ENCODE measurements at regions not wholly inside any gene's neighbourhood (a gene's known extent, or its start where the extent isn't known, plus 50 kb on each side); places are given as distances from the start of the nearest gene placed in this dataset.

DNA sequence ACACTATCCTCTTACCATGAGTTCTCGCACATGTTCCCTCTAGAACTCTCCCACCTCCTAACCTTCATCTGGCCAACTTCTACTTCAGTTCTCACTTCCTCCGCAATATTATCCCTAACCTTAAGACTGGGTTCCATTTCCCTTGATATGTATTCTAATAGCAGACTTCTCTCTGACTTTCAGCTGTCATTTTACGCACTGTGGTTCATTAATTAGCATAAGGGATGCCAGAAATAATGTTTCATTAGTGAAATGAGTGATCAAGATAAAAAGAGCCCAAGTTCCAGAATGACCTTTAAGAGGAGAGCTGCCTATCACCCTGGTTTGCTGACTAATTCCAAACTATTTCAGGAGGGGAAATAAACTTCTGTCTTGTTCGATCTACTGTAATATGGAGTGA is 108.6 kb upstream of the CCDC150 start:
- TF ChIP-seq SUZ12 (IDR thresholded peaks at IDR 0.05; ENCODE audit: extremely low read depth, insufficient read depth, insufficient read length), result no peak
- no peak for TF ChIP-seq ZNF274 (IDR thresholded peaks at IDR 0.05; ENCODE audit: low read depth, low read length)
